ENCODE measurements at regions not wholly inside any gene's neighbourhood (a gene's known extent, or its start where the extent isn't known, plus 50 kb on each side); places are given as distances from the start of the nearest gene placed in this dataset.

- no peak for TF ChIP-seq CTCF (IDR thresholded peaks at IDR 0.05)
- Mint-ChIP-seq H3K4me1 (ENCODE audit: low read depth) (no peaks in the 10 kb centered on the region), H3K27ac (ENCODE audit: unreplicated experiment) (no peak overlapping the region), H3K36me3 (ENCODE audit: low read depth) (peaks cover 2% of the 10 kb centered on the region), H3K27me3 (ENCODE audit: low read depth) (peaks cover 38% of the 10 kb centered on the region), H3K4me3 (ENCODE audit: unreplicated experiment) (no peak overlapping the region), H3K9me3 (ENCODE audit: low read depth) (no peaks in the 10 kb centered on the region)
- DNase-seq (ENCODE audit: low spot score): no peak
Measured at GRCh38 chr11:19519912-19520641, 192.6 kb upstream of the NAV2 start.

- DNase-seq (ENCODE audit: low spot score): no peak
- H3K27ac Mint-ChIP-seq (ENCODE audit: unreplicated experiment): no peak overlapping the region
- no peak for TF ChIP-seq CTCF (IDR thresholded peaks at IDR 0.05)
- no peak overlapping the region for H3K4me3 Mint-ChIP-seq (ENCODE audit: unreplicated experiment)
- no peaks in the 10 kb centered on the region for H3K4me1 Mint-ChIP-seq (ENCODE audit: low read depth)
- peaks cover 44% of the 10 kb centered on the region for H3K27me3 Mint-ChIP-seq (ENCODE audit: low read depth)
- no peaks in the 10 kb centered on the region for H3K9me3 Mint-ChIP-seq (ENCODE audit: low read depth)
- H3K36me3 Mint-ChIP-seq (ENCODE audit: low read depth): peaks cover 2% of the 10 kb centered on the region
Measured at GRCh38 chr11:19519353-19519752, 193.3 kb upstream of the NAV2 start.

GRCh38 chr11:19513253-19513652 is 199.4 kb upstream of the NAV2 start:
- no peaks in the 10 kb centered on the region for H3K36me3 Mint-ChIP-seq (ENCODE audit: low read depth)
- peaks cover 16% of the 10 kb centered on the region for H3K4me1 Mint-ChIP-seq (ENCODE audit: low read depth)
- H3K4me3 Mint-ChIP-seq (ENCODE audit: unreplicated experiment): no peak overlapping the region
- no peak overlapping the region for H3K27ac Mint-ChIP-seq (ENCODE audit: unreplicated experiment)
- peaks cover 68% of the 10 kb centered on the region for H3K27me3 Mint-ChIP-seq (ENCODE audit: low read depth)
- no peak for DNase-seq (ENCODE audit: low spot score)
- H3K9me3 Mint-ChIP-seq (ENCODE audit: low read depth): no peaks in the 10 kb centered on the region
- TF ChIP-seq CTCF (IDR thresholded peaks at IDR 0.05): no peak

- Mint-ChIP-seq H3K4me1 (ENCODE audit: low read depth) (peaks cover 16% of the 10 kb centered on the region), H3K27ac (ENCODE audit: unreplicated experiment) (no peak overlapping the region), H3K9me3 (ENCODE audit: low read depth) (no peaks in the 10 kb centered on the region), H3K4me3 (ENCODE audit: unreplicated experiment) (no peak overlapping the region), H3K27me3 (ENCODE audit: low read depth) (peaks cover 67% of the 10 kb centered on the region), H3K36me3 (ENCODE audit: low read depth) (no peaks in the 10 kb centered on the region)
- TF ChIP-seq CTCF (IDR thresholded peaks at IDR 0.05): no peak
- DNase-seq (ENCODE audit: low spot score): no peak
Measured at GRCh38 chr11:19512618-19513017, 200.0 kb upstream of the NAV2 start.

DNA sequence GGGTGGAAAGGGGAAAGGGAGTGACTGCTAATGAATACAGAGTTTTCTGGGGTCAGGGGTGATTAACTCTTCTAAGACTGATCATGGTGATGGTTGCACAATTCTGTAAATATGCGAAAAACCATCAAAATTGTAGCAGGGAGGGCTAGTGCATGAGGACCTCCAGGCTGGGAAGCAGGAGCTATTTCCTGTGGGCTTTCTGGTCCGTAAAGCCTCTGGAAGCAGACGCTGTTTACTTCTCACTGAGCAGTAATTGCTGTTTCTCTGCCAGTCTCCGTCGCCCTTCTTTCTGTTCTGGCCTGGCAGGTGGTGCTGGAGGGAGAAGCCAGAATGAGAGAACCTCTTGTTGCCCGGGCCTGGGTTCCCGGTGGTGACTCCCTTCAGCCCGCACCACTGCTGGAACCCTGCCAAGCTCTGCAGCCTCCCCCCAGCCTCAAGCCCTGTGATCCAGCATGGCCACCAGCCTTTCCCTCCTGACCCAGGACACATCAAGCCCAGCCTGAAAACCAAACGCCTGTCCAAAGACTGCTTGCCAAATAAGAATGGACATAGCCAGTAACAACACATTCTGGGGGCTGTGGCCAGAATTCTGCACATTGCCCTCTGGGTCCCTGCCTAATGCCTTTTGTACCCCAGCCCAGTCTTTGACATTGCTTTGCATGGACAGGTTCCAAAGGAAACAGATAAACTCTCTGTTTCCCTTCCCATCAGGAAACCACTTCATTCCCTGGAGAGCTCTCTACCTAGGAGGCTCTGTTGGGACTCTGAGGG is 201.0 kb upstream of the NAV2 start:
- Mint-ChIP-seq H3K36me3 (ENCODE audit: low read depth) (no peaks in the 10 kb centered on the region), H3K27ac (ENCODE audit: unreplicated experiment) (peak overlapping the region; percentile 28), H3K4me3 (ENCODE audit: unreplicated experiment) (no peak overlapping the region), H3K4me1 (ENCODE audit: low read depth) (peaks cover 16% of the 10 kb centered on the region), H3K9me3 (ENCODE audit: low read depth) (no peaks in the 10 kb centered on the region), H3K27me3 (ENCODE audit: low read depth) (peaks cover 63% of the 10 kb centered on the region)
- DNase-seq (ENCODE audit: low spot score): no peak
- no peak for TF ChIP-seq CTCF (IDR thresholded peaks at IDR 0.05)

Data from chondrocyte (in vitro differentiated cells).